Mesendoderm (in vitro differentiated cells): ENCODE measurements at regions not wholly inside any gene's neighbourhood (a gene's known extent, or its start where the extent isn't known, plus 50 kb on each side); places are given as distances from the start of the nearest gene placed in this dataset.

Experiments used
- DNase-seq: peaks from one replicate; pipeline ENCODE4 v3.0.0; 2013
- H2AK5ac ChIP-seq: 2 replicates; pipeline ENCODE4 v1.6.1; 2013; ENCODE audit warnings: low read length, inconsistent platforms
- H2BK120ac ChIP-seq: 2 replicates; pipeline ENCODE4 v1.6.1; 2013; ENCODE audit warnings: low read depth, mild to moderate bottlenecking, low read length, moderate library complexity, mixed read lengths
- H2BK15ac ChIP-seq: replicated peaks from 2 replicates; pipeline ENCODE4 v1.6.1; 2013; ENCODE audit warnings: low read depth, mild to moderate bottlenecking, moderate library complexity
- H2BK5ac ChIP-seq: 2 replicates; pipeline ENCODE4 v1.6.1; 2013; ENCODE audit warnings: low read length, inconsistent platforms
- H3K18ac ChIP-seq: 2 replicates; pipeline ENCODE4 v1.6.1; 2013; ENCODE audit warnings: mild to moderate bottlenecking, low read length, mixed read lengths
- H3K23ac ChIP-seq: one replicate; pipeline ENCODE4 v1.6.1; 2013; ENCODE audit warnings: low read length
- H3K27ac ChIP-seq: 2 replicates; pipeline ENCODE4 v1.5.1; 2013; ENCODE audit warnings: low read depth, mild to moderate bottlenecking, inconsistent platforms, low read length, moderate library complexity
- H3K27me3 ChIP-seq: 2 replicates; pipeline ENCODE4 v1.6.1; 2013; ENCODE audit warnings: low read length, control low read depth, mild to moderate bottlenecking, inconsistent platforms; ENCODE audit not compliant: insufficient read depth, poor library complexity
- H3K36me3 ChIP-seq: 2 replicates; pipeline ENCODE4 v1.6.1; 2013; ENCODE audit warnings: low read length, inconsistent platforms; ENCODE audit not compliant: control insufficient read depth, insufficient read depth
- H3K4ac ChIP-seq: one replicate; pipeline ENCODE4 v1.6.1; 2013; ENCODE audit warnings: low read depth, mild to moderate bottlenecking, low read length, moderate library complexity
- H3K4me1 ChIP-seq: 2 replicates; pipeline ENCODE4 v1.6.1; 2013; ENCODE audit warnings: low read depth, low read length, inconsistent platforms; ENCODE audit not compliant: control insufficient read depth
- H3K4me2 ChIP-seq: 2 replicates; pipeline ENCODE4 v1.6.1; 2013; ENCODE audit warnings: low read length
- H3K4me3 ChIP-seq: 2 replicates; pipeline ENCODE4 v1.5.1; 2013; ENCODE audit warnings: mild to moderate bottlenecking, low read length
- H3K56ac ChIP-seq: one replicate; pipeline ENCODE4 v1.6.1; 2013; ENCODE audit warnings: low read length
- H3K79me1 ChIP-seq: 2 replicates; pipeline ENCODE4 v1.6.1; 2013; ENCODE audit warnings: low read length, inconsistent platforms
- H3K79me2 ChIP-seq: 2 replicates; pipeline ENCODE4 v1.6.1; 2013; ENCODE audit warnings: mild to moderate bottlenecking, low read length; ENCODE audit not compliant: control insufficient read depth, insufficient read depth
- H3K9ac ChIP-seq: 2 replicates; pipeline ENCODE4 v1.6.1; 2013; ENCODE audit warnings: low read length, inconsistent platforms
- H4K5ac ChIP-seq: one replicate; pipeline ENCODE4 v1.6.1; 2013; ENCODE audit warnings: low read length
- H4K8ac ChIP-seq: one replicate; pipeline ENCODE4 v1.6.1; 2013; ENCODE audit warnings: low read depth, mild to moderate bottlenecking, control low read depth, low read length, moderate library complexity
- WGBS: extraction: QIAGEN DNeasy Blood & Tissue Kit; methylation state at CpG from one replicate; pipeline ENCODE4 v1.1.7; 2013; ENCODE audit warnings: low lambda C conversion rate, missing lambda C conversion rate; ENCODE audit not compliant: insufficient coverage; ENCODE audit errors: extremely low coverage; 5-methylcytosine and 5-hydroxymethylcytosine counted together

GRCh38 chr11:79742176-79742575, 301.3 kb upstream of the TENM4 start:
- no peak overlapping the region for H3K4ac ChIP-seq
- no peaks in the 10 kb centered on the region for H3K27me3 ChIP-seq
- H3K18ac ChIP-seq: no peak overlapping the region
- no peak overlapping the region for H2BK5ac ChIP-seq
- no peak overlapping the region for H3K27ac ChIP-seq
- H3K9ac ChIP-seq: no peak overlapping the region
- H3K56ac ChIP-seq: no peak overlapping the region
- no peak overlapping the region for H3K4me2 ChIP-seq
- no peak overlapping the region for H2BK120ac ChIP-seq
- H3K4me1 ChIP-seq: no peaks in the 10 kb centered on the region
- WGBS: no CpG with 5 or more reads among the region's 2 CpGs
- H3K23ac ChIP-seq: no peak overlapping the region
- no peaks in the 10 kb centered on the region for H3K36me3 ChIP-seq
- H2BK15ac ChIP-seq: no peak overlapping the region
- no peak overlapping the region for H3K4me3 ChIP-seq
- H4K8ac ChIP-seq: no peak overlapping the region
- no peak overlapping the region for H2AK5ac ChIP-seq
- no peaks in the 10 kb centered on the region for H3K79me2 ChIP-seq
- no peak overlapping the region for H4K5ac ChIP-seq
- H3K79me1 ChIP-seq: no peaks in the 10 kb centered on the region
- DNase-seq: no peak

- no CpG with 5 or more reads among the region's 5 CpGs for WGBS
- Histone ChIP-seq H4K8ac (no peak overlapping the region), H2BK5ac (no peak overlapping the region)
Observed at GRCh38 chr11:79739591-79739990, 298.8 kb upstream of the TENM4 start.

GRCh38 chr11:79727221-79727620, 286.4 kb upstream of the TENM4 start:
- Histone ChIP-seq H3K4ac (no peak overlapping the region), H3K4me2 (no peak overlapping the region), H3K18ac (no peak overlapping the region), H2BK15ac (no peak overlapping the region), H3K23ac (no peak overlapping the region), H4K5ac (no peak overlapping the region), H3K79me2 (no peaks in the 10 kb centered on the region), H2BK120ac (no peak overlapping the region), H3K36me3 (no peaks in the 10 kb centered on the region), H2AK5ac (no peak overlapping the region), H3K4me1 (no peaks in the 10 kb centered on the region), H3K56ac (no peak overlapping the region), H3K79me1 (no peaks in the 10 kb centered on the region), H2BK5ac (no peak overlapping the region), H4K8ac (no peak overlapping the region), H3K27ac (no peak overlapping the region), H3K4me3 (no peak overlapping the region), H3K9ac (no peak overlapping the region), H3K27me3 (no peaks in the 10 kb centered on the region)
- no CpG with 5 or more reads among the region's 7 CpGs for WGBS
- DNase-seq: no peak

More at GRCh38 chr11:79739591-79739990, 298.8 kb upstream of the TENM4 start:
- Histone ChIP-seq H3K27ac (no peak overlapping the region), H3K4me2 (no peak overlapping the region), H3K79me1 (no peaks in the 10 kb centered on the region), H3K36me3 (no peaks in the 10 kb centered on the region), H4K5ac (no peak overlapping the region), H3K23ac (no peak overlapping the region), H3K4ac (no peak overlapping the region), H3K4me1 (no peaks in the 10 kb centered on the region), H2AK5ac (no peak overlapping the region), H3K4me3 (no peak overlapping the region), H3K9ac (no peak overlapping the region), H2BK120ac (no peak overlapping the region), H3K56ac (no peak overlapping the region), H3K18ac (no peak overlapping the region), H3K79me2 (no peaks in the 10 kb centered on the region), H2BK15ac (no peak overlapping the region), H3K27me3 (no peaks in the 10 kb centered on the region)
- no peak for DNase-seq

GRCh38 chr11:79720115-79720514, 279.3 kb upstream of the TENM4 start:
- Histone ChIP-seq H3K4ac (no peak overlapping the region), H4K8ac (no peak overlapping the region), H3K4me1 (no peaks in the 10 kb centered on the region), H3K27ac (no peak overlapping the region), H3K36me3 (no peaks in the 10 kb centered on the region), H3K79me1 (no peaks in the 10 kb centered on the region), H3K23ac (no peak overlapping the region), H2AK5ac (no peak overlapping the region), H3K9ac (no peak overlapping the region), H2BK120ac (no peak overlapping the region), H3K27me3 (no peaks in the 10 kb centered on the region), H2BK15ac (no peak overlapping the region), H4K5ac (no peak overlapping the region), H3K4me2 (no peak overlapping the region), H2BK5ac (no peak overlapping the region), H3K56ac (no peak overlapping the region), H3K18ac (no peak overlapping the region), H3K79me2 (no peaks in the 10 kb centered on the region), H3K4me3 (no peak overlapping the region)
- no peak for DNase-seq
- whole genome bisulfite sequencing: 100% methylated on average over 1 of the region's 2 CpGs

- Histone ChIP-seq H3K36me3 (no peaks in the 10 kb centered on the region), H3K27ac (no peak overlapping the region), H3K18ac (no peak overlapping the region), H3K4me2 (no peak overlapping the region), H3K23ac (no peak overlapping the region), H3K4ac (no peak overlapping the region), H3K27me3 (no peaks in the 10 kb centered on the region), H4K8ac (no peak overlapping the region), H3K9ac (no peak overlapping the region), H2BK15ac (no peak overlapping the region), H3K4me1 (no peaks in the 10 kb centered on the region), H4K5ac (no peak overlapping the region), H3K79me2 (no peaks in the 10 kb centered on the region), H2BK5ac (no peak overlapping the region), H3K56ac (no peak overlapping the region), H3K79me1 (no peaks in the 10 kb centered on the region), H3K4me3 (no peak overlapping the region), H2AK5ac (no peak overlapping the region), H2BK120ac (no peak overlapping the region)
- no CpG with 5 or more reads among the region's 10 CpGs for WGBS
- DNase-seq: peak; percentile 75
Observed at GRCh38 chr11:79708319-79708932, 267.6 kb upstream of the TENM4 start.

- no peak overlapping the region for H2BK120ac ChIP-seq
- no peak overlapping the region for H2AK5ac ChIP-seq
- H3K4ac ChIP-seq: no peak overlapping the region
- H3K27me3 ChIP-seq: no peaks in the 10 kb centered on the region
- H3K56ac ChIP-seq: no peak overlapping the region
- no peak for DNase-seq
- H3K23ac ChIP-seq: no peak overlapping the region
- H3K9ac ChIP-seq: no peak overlapping the region
- H3K79me1 ChIP-seq: no peaks in the 10 kb centered on the region
- no peak overlapping the region for H3K18ac ChIP-seq
- no peak overlapping the region for H4K8ac ChIP-seq
- no peaks in the 10 kb centered on the region for H3K4me1 ChIP-seq
- no peak overlapping the region for H3K4me3 ChIP-seq
- H2BK5ac ChIP-seq: no peak overlapping the region
- no peak overlapping the region for H2BK15ac ChIP-seq
- H3K36me3 ChIP-seq: no peaks in the 10 kb centered on the region
- H3K79me2 ChIP-seq: no peaks in the 10 kb centered on the region
- no peak overlapping the region for H4K5ac ChIP-seq
- 100% methylated on average over 1 of the region's 5 CpGs for WGBS
- H3K4me2 ChIP-seq: no peak overlapping the region
- no peak overlapping the region for H3K27ac ChIP-seq
Observed at GRCh38 chr11:79705648-79706047, 264.8 kb upstream of the TENM4 start.
